SK-N-SH (cell line): ENCODE measurements at regions not wholly inside any gene's neighbourhood (a gene's known extent, or its start where the extent isn't known, plus 50 kb on each side); places are given as distances from the start of the nearest gene placed in this dataset.

Source experiments
- CTCF ChIA-PET: fragments of 300-600, 350-600 bp; formaldehyde crosslinking; extraction: SDS; loops from one replicate; lab custom pipeline; 2021; lab: Yijun Ruan, JAX
- POLR2A ChIA-PET: fragments of 350-600 bp; sonication (Branson Sonifier 250); formaldehyde crosslinking; extraction: SDS; loops from one replicate; lab custom pipeline; 2020; ENCODE audit warnings: antibody characterized with exemption, inconsistent platforms; lab: Yijun Ruan, JAX
- DNase-seq: peaks from one replicate; pipeline ENCODE4 v3.0.0; 2012
- H2AFZ ChIP-seq: fragments of 200-600 bp; sonication (generic); 2 replicates; pipeline ENCODE4 v1.8.1; 2016; ENCODE audit warnings: antibody characterized with exemption, mild to moderate bottlenecking, low read depth
- H3F3A ChIP-seq: fragments of 200-600 bp; sonication (generic); replicated peaks from 2 replicates; pipeline ENCODE3; 2016; ENCODE audit warnings: antibody characterized with exemption, mild to moderate bottlenecking; ENCODE audit not compliant: insufficient read depth
- H3K27ac ChIP-seq, 2 experiments: fragments of 200-500 bp in 1 of 2; fragments of 200-600 bp in 1 of 2; sonication (Bioruptor generic) in 1 of 2; sonication (generic), shearing (Covaris generic) in 1 of 2; 2 replicates each; pipeline versions ENCODE4 v1.5.1 to v1.6.1; 2014 to 2016; ENCODE audit warnings: low read depth in 2 of 2, inconsistent platforms in 1 of 2, low read length in 1 of 2, mild to moderate bottlenecking in 1 of 2, mixed read lengths in 1 of 2
- H3K27me3 ChIP-seq: fragments of 200-600 bp; sonication (generic), shearing (Covaris generic); 2 replicates; pipeline ENCODE4 v1.6.1; 2016; ENCODE audit warnings: mixed run types; ENCODE audit not compliant: insufficient read depth
- H3K36me3 ChIP-seq, 2 experiments: fragments of 200-500 bp in 1 of 2; fragments of 200-600 bp in 1 of 2; sonication (Bioruptor generic) in 1 of 2; sonication (generic) in 1 of 2; replicated peaks in 1 of 2; 2 replicates each; pipeline versions ENCODE3 to v1.5.1; 2014 to 2016; ENCODE audit warnings: low read length in 1 of 2, mild to moderate bottlenecking in 1 of 2; ENCODE audit not compliant: insufficient read depth in 2 of 2, control insufficient read depth in 1 of 2
- H3K4me1 ChIP-seq, 2 experiments: fragments of 200-500 bp in 1 of 2; fragments of 200-600 bp in 1 of 2; sonication (Bioruptor generic) in 1 of 2; sonication (generic), shearing (Covaris generic) in 1 of 2; 2 replicates each; pipeline versions ENCODE4 v1.5.1 to v1.6.1; 2014 to 2016; ENCODE audit warnings: low read depth in 1 of 2, low read length in 1 of 2, mixed run types in 1 of 2; ENCODE audit not compliant: insufficient read depth in 2 of 2, control insufficient read depth in 1 of 2
- H3K4me2 ChIP-seq: fragments of 200-600 bp; sonication (generic), shearing (Covaris generic); 2 replicates; pipeline ENCODE4 v1.6.1; 2017; ENCODE audit warnings: mixed run types
- H3K4me3 ChIP-seq, 2 experiments: fragments of 200-500 bp in 1 of 2; fragments of 200-600 bp in 1 of 2; sonication (Bioruptor generic) in 1 of 2; sonication (generic), shearing (Covaris generic) in 1 of 2; 2 replicates each; pipeline versions ENCODE4 v1.5.1 to v1.8.1; 2014 to 2016; ENCODE audit warnings: low read depth in 2 of 2, inconsistent platforms in 1 of 2, low read length in 1 of 2, mild to moderate bottlenecking in 1 of 2, mixed read lengths in 1 of 2, moderate library complexity in 1 of 2
- H3K79me2 ChIP-seq: fragments of 200-600 bp; sonication (generic); 2 replicates; pipeline ENCODE4 v1.8.1; 2017; ENCODE audit warnings: mild to moderate bottlenecking; ENCODE audit not compliant: insufficient read depth
- H3K9ac ChIP-seq: fragments of 200-600 bp; sonication (generic); 2 replicates; pipeline ENCODE4 v1.6.1; 2017; ENCODE audit warnings: mixed run types
- H3K9me2 ChIP-seq: fragments of 200-600 bp; sonication (generic); 2 replicates; pipeline ENCODE4 v1.6.1; 2017; ENCODE audit warnings: mixed run types
- H3K9me3 ChIP-seq: fragments of 200-600 bp; sonication (generic); 2 replicates; pipeline ENCODE4 v1.6.1; 2017; ENCODE audit warnings: mixed run types, mild to moderate bottlenecking, moderate library complexity
- H4K20me1 ChIP-seq: fragments of 200-600 bp; sonication (generic); 2 replicates; pipeline ENCODE4 v1.6.1; 2017; ENCODE audit warnings: mild to moderate bottlenecking, mixed run types; ENCODE audit not compliant: insufficient read depth
- ELF1 ChIP-seq: IDR thresholded peaks from 2 replicates; pipeline ENCODE4 v1.4.0; 2012
- EZH2phosphoT487 ChIP-seq: fragments of 200-600 bp; sonication (generic); IDR thresholded peaks from 2 replicates; pipeline ENCODE4 v1.6.1; 2017; ENCODE audit warnings: low read depth, mixed run types, mild to moderate bottlenecking, antibody characterized with exemption, moderate library complexity, borderline replicate concordance
- FOXJ3 ChIP-seq: sonication (generic); formaldehyde crosslinking; IDR thresholded peaks from 2 replicates; pipeline ENCODE4 v1.5.1; 2020; ENCODE audit warnings: mild to moderate bottlenecking, missing genetic modification reagents
- IRF3 ChIP-seq: fragments of 150-350 bp; IDR thresholded peaks from 2 replicates; pipeline ENCODE4 v1.6.1; 2016; ENCODE audit warnings: mild to moderate bottlenecking, low read depth, low read length
- JUND ChIP-seq: IDR thresholded peaks from 2 replicates; pipeline ENCODE4 v1.4.0; 2012
- NFIC ChIP-seq: IDR thresholded peaks from 2 replicates; pipeline ENCODE4 v1.4.0; 2012; ENCODE audit warnings: borderline replicate concordance
- RFX5 ChIP-seq: IDR thresholded peaks from 2 replicates; pipeline ENCODE4 v1.6.1; 2012; ENCODE audit warnings: mild to moderate bottlenecking, improper control_type of control experiment, low read length
- SIN3A ChIP-seq: IDR thresholded peaks from 2 replicates; pipeline ENCODE4 v1.6.1; 2012; ENCODE audit warnings: low read depth, mild to moderate bottlenecking, low read length, moderate library complexity, borderline replicate concordance
- TCF12 ChIP-seq: IDR thresholded peaks from 2 replicates; pipeline ENCODE4 v1.4.0; 2012
- USF1 ChIP-seq: IDR thresholded peaks from 2 replicates; pipeline ENCODE4 v1.4.0; 2012; ENCODE audit warnings: low read depth, borderline replicate concordance
- WGBS: methylation state at CpG from one replicate; pipeline ENCODE4 v1.1.6; 2017; ENCODE audit warnings: low lambda C conversion rate; 5-methylcytosine and 5-hydroxymethylcytosine counted together
- TF ChIP-seq, protein P1 (sequence below): fragments of 200-600 bp; sonication (generic); IDR thresholded peaks from 2 replicates; pipeline ENCODE4 v1.6.1; 2017; ENCODE audit warnings: antibody characterized with exemption, mild to moderate bottlenecking, moderate library complexity
- TF ChIP-seq, protein P2 (sequence below): IDR thresholded peaks from 2 replicates; pipeline ENCODE4 v1.4.0; 2012; ENCODE audit warnings: low read depth, borderline replicate concordance
- TF ChIP-seq, protein P3 (sequence below): fragments of 150-350 bp; IDR thresholded peaks from 2 replicates; pipeline ENCODE4 v1.6.1; 2017; ENCODE audit warnings: antibody characterized with exemption, low read length, low read depth, borderline replicate concordance
- TF ChIP-seq, protein P4 (sequence below): IDR thresholded peaks from 2 replicates; pipeline ENCODE4 v1.6.1; 2012; ENCODE audit warnings: mild to moderate bottlenecking, low read depth, low read length, moderate library complexity

DNA sequence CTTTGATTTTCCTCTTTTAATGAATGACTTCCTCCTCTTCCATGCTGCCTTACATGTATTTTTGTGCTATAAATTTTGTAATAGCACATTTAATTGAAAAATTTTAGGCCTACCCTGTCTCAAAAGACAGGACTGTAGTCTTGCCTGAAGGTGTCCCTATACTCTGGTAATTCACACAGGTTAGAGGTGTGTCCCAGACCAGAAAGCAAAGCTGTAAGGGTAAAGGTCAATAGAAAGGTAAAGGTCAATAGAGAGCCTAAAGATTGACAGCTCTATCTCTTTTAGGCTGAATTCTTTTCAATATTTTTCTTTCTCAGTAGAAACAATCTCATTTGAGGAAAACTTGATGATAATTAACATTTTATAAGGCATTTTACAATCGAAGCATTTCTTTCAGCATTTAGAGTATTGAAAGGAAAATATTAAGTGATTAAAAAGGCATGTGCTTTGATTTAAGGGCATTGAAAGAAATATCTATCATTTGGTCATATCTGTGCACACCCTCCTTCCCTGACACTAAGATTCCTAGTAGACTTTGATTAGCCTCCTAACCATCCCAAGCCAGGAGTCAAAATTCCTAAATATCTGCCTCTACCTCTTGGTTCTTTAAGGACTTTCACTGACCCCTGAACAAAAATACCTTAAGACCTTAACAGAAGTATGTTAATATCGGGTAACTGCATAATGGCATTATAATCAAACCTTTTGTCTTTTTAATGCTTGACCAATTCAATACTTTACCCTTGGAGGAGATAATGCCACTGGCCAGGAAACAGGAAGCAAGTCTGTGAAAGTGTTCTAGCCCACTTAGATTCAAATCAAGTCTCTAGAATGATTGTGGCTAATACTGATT lies 161.8 kb upstream of the DTNA start:
- DNase-seq = no peak
- Histone ChIP-seq H3K79me2 (no peaks in the 10 kb centered on the region), H3K4me3 (no peak overlapping the region)
- TF ChIP-seq EZH2phosphoT487 (no peak), RFX5 (no peak)
- TF ChIP-seq, all 33 proteins: peak for 0
- no peaks in the 10 kb centered on the region for H3K9me3 ChIP-seq
- ChIA-PET POLR2A (no interaction called here), CTCF (interaction anchor here (1.0 kb wide), 1 partner anchor 12 kb away, joined by 3 read pairs; no protein-coding TSS in a partner anchor)
- H3K4me1 ChIP-seq = peaks cover 0 to 6% of the 10 kb centered on the region in 2 experiments; a peak in 2 of 4 replicates
- no peaks in the 10 kb centered on the region for H3F3A ChIP-seq
- 46% methylated on average over 2 of the region's 2 CpGs for WGBS
- no peak overlapping the region for H3K4me2 ChIP-seq
- no peaks in the 10 kb centered on the region for H4K20me1 ChIP-seq
- H2AFZ ChIP-seq = no peak overlapping the region
- H3K9ac ChIP-seq = no peak overlapping the region
- no peaks in the 10 kb centered on the region for H3K9me2 ChIP-seq
- H3K27ac ChIP-seq = no peak overlapping the region
- H3K36me3 ChIP-seq = no peaks in the 10 kb centered on the region
- H3K27me3 ChIP-seq = no peaks in the 10 kb centered on the region

GRCh38 chr18:34548973-34549294 lies 161.2 kb upstream of the DTNA start:
- TF ChIP-seq ELF1 (no peak), JUND (no peak), USF1 (no peak), FOXJ3 (CRISPR knock-in tag) (no peak), TCF12 (no peak), SIN3A (no peak), IRF3 (no peak), NFIC (no peak)
- TF ChIP-seq, protein P1, sequence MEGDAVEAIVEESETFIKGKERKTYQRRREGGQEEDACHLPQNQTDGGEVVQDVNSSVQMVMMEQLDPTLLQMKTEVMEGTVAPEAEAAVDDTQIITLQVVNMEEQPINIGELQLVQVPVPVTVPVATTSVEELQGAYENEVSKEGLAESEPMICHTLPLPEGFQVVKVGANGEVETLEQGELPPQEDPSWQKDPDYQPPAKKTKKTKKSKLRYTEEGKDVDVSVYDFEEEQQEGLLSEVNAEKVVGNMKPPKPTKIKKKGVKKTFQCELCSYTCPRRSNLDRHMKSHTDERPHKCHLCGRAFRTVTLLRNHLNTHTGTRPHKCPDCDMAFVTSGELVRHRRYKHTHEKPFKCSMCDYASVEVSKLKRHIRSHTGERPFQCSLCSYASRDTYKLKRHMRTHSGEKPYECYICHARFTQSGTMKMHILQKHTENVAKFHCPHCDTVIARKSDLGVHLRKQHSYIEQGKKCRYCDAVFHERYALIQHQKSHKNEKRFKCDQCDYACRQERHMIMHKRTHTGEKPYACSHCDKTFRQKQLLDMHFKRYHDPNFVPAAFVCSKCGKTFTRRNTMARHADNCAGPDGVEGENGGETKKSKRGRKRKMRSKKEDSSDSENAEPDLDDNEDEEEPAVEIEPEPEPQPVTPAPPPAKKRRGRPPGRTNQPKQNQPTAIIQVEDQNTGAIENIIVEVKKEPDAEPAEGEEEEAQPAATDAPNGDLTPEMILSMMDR = no peak
- TF ChIP-seq, protein P2, sequence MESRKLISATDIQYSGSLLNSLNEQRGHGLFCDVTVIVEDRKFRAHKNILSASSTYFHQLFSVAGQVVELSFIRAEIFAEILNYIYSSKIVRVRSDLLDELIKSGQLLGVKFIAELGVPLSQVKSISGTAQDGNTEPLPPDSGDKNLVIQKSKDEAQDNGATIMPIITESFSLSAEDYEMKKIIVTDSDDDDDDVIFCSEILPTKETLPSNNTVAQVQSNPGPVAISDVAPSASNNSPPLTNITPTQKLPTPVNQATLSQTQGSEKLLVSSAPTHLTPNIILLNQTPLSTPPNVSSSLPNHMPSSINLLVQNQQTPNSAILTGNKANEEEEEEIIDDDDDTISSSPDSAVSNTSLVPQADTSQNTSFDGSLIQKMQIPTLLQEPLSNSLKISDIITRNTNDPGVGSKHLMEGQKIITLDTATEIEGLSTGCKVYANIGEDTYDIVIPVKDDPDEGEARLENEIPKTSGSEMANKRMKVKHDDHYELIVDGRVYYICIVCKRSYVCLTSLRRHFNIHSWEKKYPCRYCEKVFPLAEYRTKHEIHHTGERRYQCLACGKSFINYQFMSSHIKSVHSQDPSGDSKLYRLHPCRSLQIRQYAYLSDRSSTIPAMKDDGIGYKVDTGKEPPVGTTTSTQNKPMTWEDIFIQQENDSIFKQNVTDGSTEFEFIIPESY = no peak
- TF ChIP-seq, protein P3, sequence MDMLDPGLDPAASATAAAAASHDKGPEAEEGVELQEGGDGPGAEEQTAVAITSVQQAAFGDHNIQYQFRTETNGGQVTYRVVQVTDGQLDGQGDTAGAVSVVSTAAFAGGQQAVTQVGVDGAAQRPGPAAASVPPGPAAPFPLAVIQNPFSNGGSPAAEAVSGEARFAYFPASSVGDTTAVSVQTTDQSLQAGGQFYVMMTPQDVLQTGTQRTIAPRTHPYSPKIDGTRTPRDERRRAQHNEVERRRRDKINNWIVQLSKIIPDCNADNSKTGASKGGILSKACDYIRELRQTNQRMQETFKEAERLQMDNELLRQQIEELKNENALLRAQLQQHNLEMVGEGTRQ = no peak
- TF ChIP-seq, protein P4, sequence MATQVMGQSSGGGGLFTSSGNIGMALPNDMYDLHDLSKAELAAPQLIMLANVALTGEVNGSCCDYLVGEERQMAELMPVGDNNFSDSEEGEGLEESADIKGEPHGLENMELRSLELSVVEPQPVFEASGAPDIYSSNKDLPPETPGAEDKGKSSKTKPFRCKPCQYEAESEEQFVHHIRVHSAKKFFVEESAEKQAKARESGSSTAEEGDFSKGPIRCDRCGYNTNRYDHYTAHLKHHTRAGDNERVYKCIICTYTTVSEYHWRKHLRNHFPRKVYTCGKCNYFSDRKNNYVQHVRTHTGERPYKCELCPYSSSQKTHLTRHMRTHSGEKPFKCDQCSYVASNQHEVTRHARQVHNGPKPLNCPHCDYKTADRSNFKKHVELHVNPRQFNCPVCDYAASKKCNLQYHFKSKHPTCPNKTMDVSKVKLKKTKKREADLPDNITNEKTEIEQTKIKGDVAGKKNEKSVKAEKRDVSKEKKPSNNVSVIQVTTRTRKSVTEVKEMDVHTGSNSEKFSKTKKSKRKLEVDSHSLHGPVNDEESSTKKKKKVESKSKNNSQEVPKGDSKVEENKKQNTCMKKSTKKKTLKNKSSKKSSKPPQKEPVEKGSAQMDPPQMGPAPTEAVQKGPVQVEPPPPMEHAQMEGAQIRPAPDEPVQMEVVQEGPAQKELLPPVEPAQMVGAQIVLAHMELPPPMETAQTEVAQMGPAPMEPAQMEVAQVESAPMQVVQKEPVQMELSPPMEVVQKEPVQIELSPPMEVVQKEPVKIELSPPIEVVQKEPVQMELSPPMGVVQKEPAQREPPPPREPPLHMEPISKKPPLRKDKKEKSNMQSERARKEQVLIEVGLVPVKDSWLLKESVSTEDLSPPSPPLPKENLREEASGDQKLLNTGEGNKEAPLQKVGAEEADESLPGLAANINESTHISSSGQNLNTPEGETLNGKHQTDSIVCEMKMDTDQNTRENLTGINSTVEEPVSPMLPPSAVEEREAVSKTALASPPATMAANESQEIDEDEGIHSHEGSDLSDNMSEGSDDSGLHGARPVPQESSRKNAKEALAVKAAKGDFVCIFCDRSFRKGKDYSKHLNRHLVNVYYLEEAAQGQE = no peak
- TF ChIP-seq, all 33 proteins: peak for 0
- Histone ChIP-seq H3K27me3 (no peaks in the 10 kb centered on the region), H3K36me3 (no peaks in the 10 kb centered on the region), H3K9me2 (no peaks in the 10 kb centered on the region), H3K4me2 (no peak overlapping the region), H3K9ac (no peak overlapping the region), H3K4me1 (peaks cover 0 to 6% of the 10 kb centered on the region in 2 experiments; a peak in 2 of 4 replicates), H3K27ac (no peak overlapping the region), H3K79me2 (no peaks in the 10 kb centered on the region), H3K9me3 (no peaks in the 10 kb centered on the region), H3K4me3 (no peak overlapping the region), H3F3A (no peaks in the 10 kb centered on the region), H4K20me1 (no peaks in the 10 kb centered on the region), H2AFZ (no peak overlapping the region)
- WGBS = 58% methylated on average over 2 of the region's 2 CpGs
- CTCF ChIA-PET = no interaction called here
- POLR2A ChIA-PET = no interaction called here
- DNase-seq = no peak
